PC-3 (cell line): ENCODE measurements at regions not wholly inside any gene's neighbourhood (a gene's known extent, or its start where the extent isn't known, plus 50 kb on each side); places are given as distances from the start of the nearest gene placed in this dataset.

Experiments used
- ATAC-seq: fragments of 200-7000 bp; cut with Tn5 transposase; 2 replicates; pipeline ENCODE4 v1.9.1; 2020; ENCODE audit warnings: mild to moderate bottlenecking, moderate library complexity
- BruUV-seq: library from RNA; stranded (reverse); fragments of 400-500 nt; replicated peaks from 2 replicates; lab custom pipeline; 2021; lab: Mats Ljungman, UMichigan
- CTCF ChIA-PET: fragments of 300-600 bp; sonication (Branson Sonifier 250); formaldehyde crosslinking; loops from one replicate; lab custom pipeline; 2022; ENCODE audit warnings: antibody characterized with exemption; lab: Charles Lee
- POLR2A ChIA-PET: fragments of 300-600 bp; sonication (Branson Sonifier 250); formaldehyde crosslinking; loops from one replicate; lab custom pipeline; 2022; ENCODE audit warnings: antibody characterized with exemption; ENCODE audit not compliant: unreplicated experiment; lab: Charles Lee
- DNase-seq: peaks from one replicate; pipeline ENCODE4 v3.0.0-alpha.2; 2015
- H2AFZ ChIP-seq: fragments of 300-600 bp; sonication (generic); 2 replicates; pipeline ENCODE4 v1.6.0; 2016; ENCODE audit warnings: antibody characterized with exemption, low read length
- H3F3A ChIP-seq: fragments of 300-600 bp; sonication (generic); one replicate; pipeline ENCODE4 v1.6.0; 2017; ENCODE audit warnings: antibody characterized with exemption, low read length, control low read depth, mild to moderate bottlenecking; ENCODE audit not compliant: unreplicated experiment
- H3K27ac ChIP-seq: fragments of 300-600 bp; sonication (generic); 2 replicates; pipeline ENCODE4 v1.5.1; 2016; ENCODE audit warnings: mild to moderate bottlenecking, low read length
- H3K27me3 ChIP-seq: fragments of 300-600 bp; sonication (generic); 2 replicates; pipeline ENCODE4 v1.6.1; 2016; ENCODE audit warnings: low read length, mixed read lengths
- H3K36me3 ChIP-seq: fragments of 300-600 bp; sonication (generic); 2 replicates; pipeline ENCODE4 v1.6.1; 2016; ENCODE audit warnings: low read depth, mixed run types, low read length, mixed read lengths
- H3K4me1 ChIP-seq: fragments of 300-600 bp; sonication (generic); 2 replicates; pipeline ENCODE4 v1.5.1; 2016; ENCODE audit warnings: low read length; ENCODE audit not compliant: insufficient read depth
- H3K4me2 ChIP-seq: fragments of 300-600 bp; sonication (generic); 2 replicates; pipeline ENCODE4 v1.6.0; 2016; ENCODE audit warnings: low read length
- H3K4me3 ChIP-seq: fragments of 300-600 bp; sonication (generic); 2 replicates; pipeline ENCODE4 v1.5.1; 2016; ENCODE audit warnings: mild to moderate bottlenecking, low read length, mixed read lengths
- H3K79me2 ChIP-seq: fragments of 300-600 bp; sonication (generic); 2 replicates; pipeline ENCODE4 v1.6.1; 2017; ENCODE audit warnings: low read length, mixed read lengths
- H3K9ac ChIP-seq: fragments of 300-600 bp; sonication (generic); 2 replicates; pipeline ENCODE4 v1.6.0; 2016; ENCODE audit warnings: mild to moderate bottlenecking, low read length
- H3K9me2 ChIP-seq: fragments of 300-600 bp; sonication (generic); replicated peaks from 2 replicates; pipeline ENCODE4 v1.6.1; 2016; ENCODE audit warnings: mixed run types, low read length, mixed read lengths
- H3K9me3 ChIP-seq: fragments of 300-600 bp; sonication (generic); 2 replicates; pipeline ENCODE4 v1.6.1; 2016; ENCODE audit warnings: low read length, mixed read lengths
- H4K20me1 ChIP-seq: fragments of 300-600 bp; sonication (generic); 2 replicates; pipeline ENCODE4 v1.6.1; 2016; ENCODE audit warnings: low read length, mixed read lengths
- CTCF ChIP-seq: fragments of 300-600 bp; sonication (generic); conservative IDR thresholded peaks from 2 replicates; pipeline ENCODE4 v1.5.1; 2017; ENCODE audit warnings: antibody characterized with exemption, low read depth, mild to moderate bottlenecking, low read length
- EZH2 ChIP-seq: fragments of 300-600 bp; sonication (generic); IDR thresholded peaks from one replicate; pipeline ENCODE4 v1.6.1; 2017; ENCODE audit warnings: antibody characterized with exemption, mild to moderate bottlenecking, low read length; ENCODE audit not compliant: unreplicated experiment
- EZH2phosphoT487 ChIP-seq: fragments of 300-600 bp; sonication (generic); IDR thresholded peaks from 2 replicates; pipeline ENCODE4 v1.6.1; 2018; ENCODE audit warnings: mild to moderate bottlenecking, antibody characterized with exemption, low read length, borderline replicate concordance
- intact Hi-C: fragments of 100-400 bp; cut with micrococcal nuclease; formaldehyde crosslinking; loops from 2 replicates; pipeline ENCODE4 v1.9.0; 2023

DNA sequence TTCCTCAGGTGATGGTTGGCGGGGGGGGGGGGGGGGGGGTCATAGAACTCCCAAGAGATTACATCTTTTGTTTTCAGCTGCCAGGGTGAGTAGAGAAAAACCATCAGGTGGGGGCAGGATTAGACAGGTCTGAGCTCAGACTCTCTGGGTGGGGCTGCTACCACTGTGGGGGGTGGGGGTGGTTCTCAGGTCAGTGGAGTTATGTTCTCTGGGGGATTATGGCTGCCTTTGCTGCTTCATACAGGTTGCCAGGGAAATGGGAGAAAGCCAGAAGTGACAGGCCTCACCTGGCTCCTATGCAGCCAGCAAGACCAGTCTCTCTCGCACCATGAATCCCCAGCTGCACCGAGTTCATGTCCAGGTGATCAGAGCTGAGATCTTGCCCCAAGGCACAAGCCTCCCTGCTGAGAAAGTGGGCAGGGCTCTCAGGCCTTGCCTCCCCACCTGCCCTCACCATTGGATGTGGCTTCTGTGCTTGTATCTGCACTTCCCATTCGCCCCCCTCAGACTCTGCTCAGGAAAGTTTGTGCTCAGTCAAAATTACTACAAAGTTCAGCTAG is 828.1 kb downstream of the MCTP2 start:
- DNase-seq (no peak), ATAC-seq (no peak)
- intact Hi-C loops, result no loop called here
- Histone ChIP-seq H3K4me1 (no peaks in the 10 kb centered on the region), H3K27ac (no peak overlapping the region), H3K36me3 (no peaks in the 10 kb centered on the region), H2AFZ (no peak overlapping the region), H3K79me2 (no peaks in the 10 kb centered on the region), H3K9me2 (no peaks in the 10 kb centered on the region), H3K27me3 (0 out of 2 replicates have a peak, but pooled peaks cover 11% of the 10 kb centered on the region), H3K4me3 (no peak overlapping the region), H3F3A (no peaks in the 10 kb centered on the region), H3K9me3 (no peaks in the 10 kb centered on the region), H3K4me2 (no peak overlapping the region), H4K20me1 (no peaks in the 10 kb centered on the region), H3K9ac (no peak overlapping the region)
- POLR2A ChIA-PET, result no interaction called here
- TF ChIP-seq EZH2phosphoT487, result no peak
- BruUV-seq, result no TSS peak
- CTCF ChIA-PET, result no interaction called here

- Histone ChIP-seq H3F3A (no peaks in the 10 kb centered on the region), H3K4me1 (no peaks in the 10 kb centered on the region), H4K20me1 (no peaks in the 10 kb centered on the region), H3K79me2 (no peaks in the 10 kb centered on the region), H3K27me3 (peaks cover 8% of the 10 kb centered on the region; the same call in 1 of the 2 replicates), H3K9me2 (no peaks in the 10 kb centered on the region), H3K36me3 (no peaks in the 10 kb centered on the region), H3K9me3 (no peaks in the 10 kb centered on the region), H3K4me2 (no peak overlapping the region), H3K4me3 (no peak overlapping the region), H3K27ac (no peak overlapping the region), H3K9ac (no peak overlapping the region), H2AFZ (no peak overlapping the region)
- no peak for ATAC-seq
- ChIA-PET POLR2A (no interaction called here), CTCF (no interaction called here)
- intact Hi-C loops, result no loop called here
- BruUV-seq, result no TSS peak
- no peak for TF ChIP-seq EZH2
- no peak for TF ChIP-seq EZH2phosphoT487
- no peak for TF ChIP-seq CTCF
- no peak for DNase-seq
Measured at GRCh38 chr15:95068701-95069521, 837.5 kb downstream of the MCTP2 start.

DNA sequence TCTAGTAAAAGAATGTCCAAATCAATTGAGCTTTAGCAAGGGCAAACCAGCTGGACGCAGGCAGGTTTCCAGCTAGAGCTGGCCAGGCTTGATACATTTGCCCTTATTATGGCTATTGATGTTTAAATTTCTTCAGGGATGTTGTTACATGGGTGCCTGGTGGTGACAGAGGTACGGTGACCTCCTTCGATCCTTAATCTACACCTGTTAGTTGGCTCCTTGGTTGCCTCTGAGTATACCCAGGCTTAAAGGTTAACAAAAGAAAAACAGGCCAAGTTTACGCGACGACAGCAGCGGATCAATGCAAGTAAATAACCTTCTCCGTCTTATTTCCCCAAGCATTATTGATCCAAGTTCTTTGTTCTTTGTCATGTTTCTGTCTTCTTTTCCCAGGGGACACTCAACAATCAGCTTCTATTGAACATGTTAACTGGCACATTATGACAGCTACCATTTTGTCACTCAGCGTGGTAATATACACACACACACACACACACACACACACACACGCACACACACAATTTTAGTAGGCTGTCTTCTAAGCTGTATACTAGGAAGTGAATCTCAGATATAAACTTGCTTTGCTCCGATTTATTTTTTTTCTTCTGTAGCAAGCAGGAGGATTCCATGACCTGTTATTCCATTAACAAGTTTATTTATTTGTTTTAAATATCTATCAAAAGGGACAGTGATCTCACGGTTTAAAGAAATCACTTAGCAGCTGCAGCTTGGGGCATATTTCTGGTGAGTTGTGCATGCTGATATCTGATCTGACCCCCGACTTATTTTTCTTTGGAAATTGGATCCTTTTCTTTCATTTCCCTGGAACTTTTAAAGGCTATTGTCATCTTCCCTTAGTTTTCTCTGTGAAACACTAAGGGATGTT is 844.7 kb downstream of the MCTP2 start:
- no peak overlapping the region for H2AFZ ChIP-seq
- H3K27me3 ChIP-seq, result peaks cover 37% of the 10 kb centered on the region
- DNase-seq (no peak), ATAC-seq (no peak)
- no peak overlapping the region for H3K9ac ChIP-seq
- POLR2A ChIA-PET, result no interaction called here
- H3K4me2 ChIP-seq, result no peak overlapping the region
- H3K36me3 ChIP-seq, result no peaks in the 10 kb centered on the region
- H3K4me3 ChIP-seq, result no peak overlapping the region
- CTCF ChIA-PET, result no interaction called here
- H4K20me1 ChIP-seq, result no peaks in the 10 kb centered on the region
- H3K4me1 ChIP-seq, result no peaks in the 10 kb centered on the region
- H3F3A ChIP-seq, result no peaks in the 10 kb centered on the region
- H3K79me2 ChIP-seq, result no peaks in the 10 kb centered on the region
- no peaks in the 10 kb centered on the region for H3K9me2 ChIP-seq
- no TSS peak for BruUV-seq
- no peak overlapping the region for H3K27ac ChIP-seq
- TF ChIP-seq CTCF, result no peak
- TF ChIP-seq EZH2, result no peak
- no peak for TF ChIP-seq EZH2phosphoT487
- no peaks in the 10 kb centered on the region for H3K9me3 ChIP-seq
- intact Hi-C loops, result no loop called here
